OCI-LY3 (cell line): ENCODE measurements at regions not wholly inside any gene's neighbourhood (a gene's known extent, or its start where the extent isn't known, plus 50 kb on each side); places are given as distances from the start of the nearest gene placed in this dataset.
"Not testable (repeated sequence)": the region's sequence is repeated elsewhere in the genome, so short reads cannot be mapped to it uniquely, and the experiment has no call there.

ENCODE experiments used
- H2AFZ ChIP-seq: fragments of 200-600, 300-600 bp; shearing (Covaris generic); 2 replicates; pipeline ENCODE4 v1.6.0; 2014; ENCODE audit warnings: antibody characterized with exemption, low read depth, low read length
- H3K27ac ChIP-seq: fragments of 200-600, 300-600 bp; sonication (generic); 2 replicates; pipeline ENCODE4 v1.5.1; 2014; ENCODE audit warnings: mild to moderate bottlenecking, low read length, moderate library complexity, mixed read lengths
- H3K27me3 ChIP-seq: fragments of 200-600, 300-600 bp; sonication (generic); 2 replicates; pipeline ENCODE4 v1.6.1; 2014; ENCODE audit warnings: low read depth, low read length, mixed read lengths
- H3K36me3 ChIP-seq: fragments of 200-600, 300-600 bp; sonication (generic); replicated peaks from 2 replicates; pipeline ENCODE3; 2014; ENCODE audit warnings: low read depth, low read length, mixed read lengths
- H3K4me1 ChIP-seq: fragments of 300-600, 200-600 bp; sonication (generic); 2 replicates; pipeline ENCODE4 v1.6.1; 2014; ENCODE audit warnings: low read length, mixed read lengths
- H3K4me2 ChIP-seq: fragments of 200-600, 300-600 bp; sonication (generic); 2 replicates; pipeline ENCODE4 v1.6.1; 2014; ENCODE audit warnings: low read length, mixed read lengths
- H3K4me3 ChIP-seq: fragments of 300-600, 200-600 bp; sonication (generic); 2 replicates; pipeline ENCODE4 v1.5.1; 2014; ENCODE audit warnings: antibody characterized with exemption, mild to moderate bottlenecking, low read length, moderate library complexity
- H3K79me2 ChIP-seq: fragments of 300-600, 200-600 bp; shearing (Covaris generic); 2 replicates; pipeline ENCODE4 v1.6.1; 2014; ENCODE audit warnings: mild to moderate bottlenecking, low read length, mixed read lengths
- H3K9ac ChIP-seq: fragments of 300-600, 200-600 bp; shearing (Covaris generic); 2 replicates; pipeline ENCODE4 v1.6.0; 2014; ENCODE audit warnings: mild to moderate bottlenecking, low read length, moderate library complexity
- H3K9me3 ChIP-seq: fragments of 200-600, 300-600 bp; shearing (Covaris generic); 2 replicates; pipeline ENCODE4 v1.6.1; 2014; ENCODE audit warnings: low read length, mixed read lengths; ENCODE audit not compliant: insufficient read depth
- H4K20me1 ChIP-seq: fragments of 200-600, 300-600 bp; sonication (generic); 2 replicates; pipeline ENCODE4 v1.6.1; 2016; ENCODE audit warnings: low read length, mixed read lengths; ENCODE audit not compliant: insufficient read depth
- CTCF ChIP-seq: fragments of 200-600, 300-600 bp; sonication (generic); IDR thresholded peaks from 2 replicates; pipeline ENCODE4 v1.5.1; 2014; ENCODE audit warnings: antibody characterized with exemption, low read length, low read depth
- EZH2phosphoT487 ChIP-seq: fragments of 200-600 bp; shearing (Covaris generic); IDR thresholded peaks from 2 replicates; pipeline ENCODE4 v1.6.1; 2018; ENCODE audit warnings: antibody characterized with exemption, mixed run types, low read depth

- no peak overlapping the region for H3K9ac ChIP-seq
- TF ChIP-seq CTCF (no peak), EZH2phosphoT487 (no peak)
- H4K20me1 ChIP-seq: no peaks in the 10 kb centered on the region
- H3K4me2 ChIP-seq: no peak overlapping the region
- no peak overlapping the region for H3K4me3 ChIP-seq
- no peaks in the 10 kb centered on the region for H3K4me1 ChIP-seq
- no peaks in the 10 kb centered on the region for H3K36me3 ChIP-seq
- H3K27ac ChIP-seq: no peak overlapping the region
- no peaks in the 10 kb centered on the region for H3K27me3 ChIP-seq
- H3K79me2 ChIP-seq: no peaks in the 10 kb centered on the region
- H3K9me3 ChIP-seq: no peaks in the 10 kb centered on the region
- no peak overlapping the region for H2AFZ ChIP-seq
Measured at GRCh38 chrX:112931478-112931877, 90.8 kb upstream of the AMOT start.

GRCh38 chrX:112923381-112923780 lies 82.8 kb upstream of the AMOT start:
- H3K27ac ChIP-seq, H3K79me2 ChIP-seq, H3K4me2 ChIP-seq, H3K4me1 ChIP-seq, H3K27me3 ChIP-seq, H3K4me3 ChIP-seq, H3K36me3 ChIP-seq, H3K9me3 ChIP-seq, H2AFZ ChIP-seq, H3K9ac ChIP-seq, H4K20me1 ChIP-seq: not testable (repeated sequence)

GRCh38 chrX:112913807-112914206 lies 73.2 kb upstream of the AMOT start:
- Histone ChIP-seq H2AFZ (no peak overlapping the region), H3K27me3 (no peaks in the 10 kb centered on the region), H3K36me3 (no peaks in the 10 kb centered on the region), H3K4me3 (no peak overlapping the region), H3K9ac (no peak overlapping the region), H3K79me2 (no peaks in the 10 kb centered on the region), H3K27ac (no peak overlapping the region), H3K4me1 (no peaks in the 10 kb centered on the region), H3K9me3 (no peaks in the 10 kb centered on the region), H4K20me1 (no peaks in the 10 kb centered on the region), H3K4me2 (no peak overlapping the region)
- TF ChIP-seq CTCF (no peak), EZH2phosphoT487 (no peak)

DNA sequence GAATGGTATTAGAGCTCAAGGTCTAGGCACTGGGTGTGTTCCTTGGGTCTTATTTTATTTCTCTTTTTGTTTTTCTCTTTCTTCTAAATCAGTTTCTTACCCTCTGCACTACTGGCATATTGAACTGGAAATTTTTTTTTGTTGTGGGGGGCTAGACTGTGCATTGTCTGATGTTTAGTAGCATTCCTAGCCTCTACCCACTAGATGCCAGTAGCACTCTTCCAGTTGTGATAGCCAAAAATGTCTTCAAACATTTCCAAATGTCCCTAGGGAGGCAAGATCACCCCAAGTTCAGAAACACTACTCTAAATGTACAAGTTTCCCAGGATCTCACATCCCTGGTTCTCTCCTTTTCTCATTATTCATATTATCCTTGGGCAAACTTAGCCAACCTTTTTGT lies 69.8 kb upstream of the AMOT start:
- Histone ChIP-seq H3K79me2 (no peaks in the 10 kb centered on the region), H3K4me1 (no peaks in the 10 kb centered on the region), H2AFZ (no peak overlapping the region), H3K4me3 (no peak overlapping the region), H4K20me1 (no peaks in the 10 kb centered on the region), H3K27ac (no peak overlapping the region), H3K9ac (no peak overlapping the region), H3K36me3 (no peaks in the 10 kb centered on the region), H3K4me2 (no peak overlapping the region), H3K27me3 (no peaks in the 10 kb centered on the region), H3K9me3 (no peaks in the 10 kb centered on the region)
- TF ChIP-seq EZH2phosphoT487 (no peak), CTCF (no peak)
